Endodermal cell (in vitro differentiated cells): ENCODE measurements at regions not wholly inside any gene's neighbourhood (a gene's known extent, or its start where the extent isn't known, plus 50 kb on each side); places are given as distances from the start of the nearest gene placed in this dataset.

Experiments used
- DNase-seq: peaks from one replicate; pipeline ENCODE4 v3.0.0-alpha.2; 2017
- H3K27ac ChIP-seq: 2 replicates; pipeline ENCODE4 v1.5.1; 2013; ENCODE audit warnings: mild to moderate bottlenecking, low read depth, low read length, moderate library complexity
- H3K27me3 ChIP-seq: 2 replicates; pipeline ENCODE4 v1.6.1; 2013; ENCODE audit warnings: mild to moderate bottlenecking, low read length, moderate library complexity; ENCODE audit not compliant: insufficient read depth, control insufficient read depth, poor library complexity, severe bottlenecking
- H3K36me3 ChIP-seq: 2 replicates; pipeline ENCODE4 v1.7.0; 2013; ENCODE audit warnings: mild to moderate bottlenecking, low read length, moderate library complexity; ENCODE audit not compliant: control insufficient read depth, insufficient read depth
- H3K4me1 ChIP-seq: one replicate; pipeline ENCODE4 v1.7.0; 2013; ENCODE audit warnings: low read length; ENCODE audit not compliant: control insufficient read depth, insufficient read depth
- H3K4me3 ChIP-seq: 2 replicates; pipeline ENCODE4 v1.5.1; 2013; ENCODE audit warnings: mild to moderate bottlenecking, low read length, moderate library complexity
- H3K9ac ChIP-seq: 2 replicates; pipeline ENCODE4 v1.6.1; 2013; ENCODE audit warnings: mild to moderate bottlenecking, low read length, moderate library complexity; ENCODE audit not compliant: poor library complexity, severe bottlenecking; ENCODE audit errors: extremely low read depth
- H3K9me3 ChIP-seq: 2 replicates; pipeline ENCODE4 v1.6.1; 2013; ENCODE audit warnings: mild to moderate bottlenecking, low read length, moderate library complexity; ENCODE audit not compliant: control insufficient read depth
- H3K27ac Mint-ChIP-seq: 2 replicates; pipeline ENCODE4 v1.8.0; 2020; ENCODE audit warnings: mixed read lengths
- H3K27me3 Mint-ChIP-seq: 2 replicates; pipeline ENCODE4 v1.8.0; 2021; ENCODE audit warnings: mild to moderate bottlenecking, mixed read lengths; ENCODE audit not compliant: insufficient read depth
- H3K36me3 Mint-ChIP-seq: 2 replicates; pipeline ENCODE4 v1.8.0; 2020; ENCODE audit warnings: low read depth, mixed read lengths
- H3K4me1 Mint-ChIP-seq: 2 replicates; pipeline ENCODE4 v1.8.0; 2020; ENCODE audit warnings: mixed read lengths
- H3K4me3 Mint-ChIP-seq: 2 replicates; pipeline ENCODE4 v1.8.0; 2020; ENCODE audit warnings: mild to moderate bottlenecking, moderate library complexity, mixed read lengths
- H3K9me3 Mint-ChIP-seq: 2 replicates; pipeline ENCODE4 v1.8.0; 2020; ENCODE audit warnings: mild to moderate bottlenecking, mixed read lengths
- WGBS, 2 experiments: methylation state at CpG; one replicate each; pipeline versions ENCODE4 v1.1.5 to v1.1.7; 2013; ENCODE audit warnings: missing lambda C conversion rate in 2 of 2, mixed read lengths in 1 of 2; ENCODE audit not compliant: insufficient coverage in 1 of 2, insufficient read length in 1 of 2; 5-methylcytosine and 5-hydroxymethylcytosine counted together
- TF ChIP-seq, protein P1 (sequence below): fragments of 200-600 bp; sonication (generic); conservative IDR thresholded peaks from 2 replicates; pipeline ENCODE4 v1.5.0; 2021; ENCODE audit warnings: antibody characterized with exemption, mild to moderate bottlenecking

DNA sequence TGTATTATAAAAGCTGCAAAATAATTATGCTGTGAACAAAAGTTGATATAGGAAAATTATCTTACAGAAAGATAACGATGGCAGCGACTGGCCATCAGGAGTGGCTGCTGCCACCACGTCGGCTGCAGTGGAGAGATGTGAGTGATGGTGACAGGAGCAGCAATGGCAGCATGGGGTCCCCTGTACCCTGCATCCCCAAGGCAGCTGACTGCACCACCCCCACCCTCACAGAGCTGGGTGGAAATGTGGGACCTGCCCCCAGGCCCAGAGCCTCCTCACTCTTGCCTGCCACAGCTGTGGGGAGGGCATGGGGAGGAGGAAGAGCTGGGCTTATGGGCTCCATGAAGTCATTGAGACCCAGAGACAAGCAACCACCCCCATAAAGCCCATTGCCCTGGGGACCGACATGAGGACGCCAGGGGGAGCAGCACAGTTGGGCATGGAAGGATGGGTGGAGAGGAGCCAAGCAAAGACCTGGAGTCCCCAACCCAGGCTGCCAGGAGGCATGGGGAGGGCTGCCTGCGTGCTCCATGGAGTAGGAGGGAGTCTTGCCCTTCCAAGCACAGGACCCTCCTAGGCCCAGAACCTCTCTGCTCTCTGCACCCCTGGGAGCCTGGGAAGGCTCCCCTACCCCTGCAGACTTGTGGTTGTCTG is 1090.5 kb downstream of the PCDH18 start:
- H3K4me1 Mint-ChIP-seq: peaks cover 5% of the 10 kb centered on the region
- H3K27ac ChIP-seq: no peak overlapping the region
- H3K9ac ChIP-seq: no peak overlapping the region
- no peaks in the 10 kb centered on the region for H3K27me3 Mint-ChIP-seq
- peaks cover 1% of the 10 kb centered on the region for H3K4me1 ChIP-seq
- H3K36me3 Mint-ChIP-seq: no peaks in the 10 kb centered on the region
- no peaks in the 10 kb centered on the region for H3K9me3 Mint-ChIP-seq
- no peaks in the 10 kb centered on the region for H3K36me3 ChIP-seq
- no peaks in the 10 kb centered on the region for H3K9me3 ChIP-seq
- no peak overlapping the region for H3K4me3 ChIP-seq
- TF ChIP-seq, protein P1, sequence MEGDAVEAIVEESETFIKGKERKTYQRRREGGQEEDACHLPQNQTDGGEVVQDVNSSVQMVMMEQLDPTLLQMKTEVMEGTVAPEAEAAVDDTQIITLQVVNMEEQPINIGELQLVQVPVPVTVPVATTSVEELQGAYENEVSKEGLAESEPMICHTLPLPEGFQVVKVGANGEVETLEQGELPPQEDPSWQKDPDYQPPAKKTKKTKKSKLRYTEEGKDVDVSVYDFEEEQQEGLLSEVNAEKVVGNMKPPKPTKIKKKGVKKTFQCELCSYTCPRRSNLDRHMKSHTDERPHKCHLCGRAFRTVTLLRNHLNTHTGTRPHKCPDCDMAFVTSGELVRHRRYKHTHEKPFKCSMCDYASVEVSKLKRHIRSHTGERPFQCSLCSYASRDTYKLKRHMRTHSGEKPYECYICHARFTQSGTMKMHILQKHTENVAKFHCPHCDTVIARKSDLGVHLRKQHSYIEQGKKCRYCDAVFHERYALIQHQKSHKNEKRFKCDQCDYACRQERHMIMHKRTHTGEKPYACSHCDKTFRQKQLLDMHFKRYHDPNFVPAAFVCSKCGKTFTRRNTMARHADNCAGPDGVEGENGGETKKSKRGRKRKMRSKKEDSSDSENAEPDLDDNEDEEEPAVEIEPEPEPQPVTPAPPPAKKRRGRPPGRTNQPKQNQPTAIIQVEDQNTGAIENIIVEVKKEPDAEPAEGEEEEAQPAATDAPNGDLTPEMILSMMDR: no peak
- 85 to 91% methylated on average over 4 to 7 of the region's 7 CpGs for WGBS, 2 experiments
- no peak for DNase-seq
- H3K4me3 Mint-ChIP-seq: no peak overlapping the region
- H3K27ac Mint-ChIP-seq: no peak overlapping the region
- H3K27me3 ChIP-seq: no peaks in the 10 kb centered on the region

DNA sequence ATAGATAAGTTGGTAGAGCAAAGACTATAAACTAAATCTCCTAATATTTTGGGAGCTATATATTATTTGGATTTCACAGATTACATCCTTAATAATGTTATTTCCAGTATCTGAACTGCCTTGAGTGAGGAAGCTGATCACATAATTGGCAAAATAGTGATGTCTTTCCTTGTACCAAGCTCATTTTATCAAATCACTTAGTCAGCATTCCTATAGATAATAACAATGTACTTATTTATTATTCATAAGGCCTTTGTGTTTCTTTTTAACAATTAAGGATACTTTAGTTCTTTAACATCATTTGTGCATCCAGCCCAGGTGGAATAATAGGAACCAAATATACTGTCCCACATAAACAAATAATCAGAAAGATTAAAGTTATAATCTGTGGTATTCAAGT is 1093.6 kb downstream of the PCDH18 start:
- TF ChIP-seq, protein P1: no peak
- Mint-ChIP-seq H3K4me1 (peaks cover 8% of the 10 kb centered on the region), H3K36me3 (no peaks in the 10 kb centered on the region), H3K27me3 (no peaks in the 10 kb centered on the region), H3K9me3 (no peaks in the 10 kb centered on the region), H3K4me3 (no peak overlapping the region), H3K27ac (no peak overlapping the region)
- no peaks in the 10 kb centered on the region for H3K27me3 ChIP-seq
- no peaks in the 10 kb centered on the region for H3K9me3 ChIP-seq
- H3K4me1 ChIP-seq: peaks cover 4% of the 10 kb centered on the region
- H3K9ac ChIP-seq: no peak overlapping the region
- no peaks in the 10 kb centered on the region for H3K36me3 ChIP-seq
- H3K27ac ChIP-seq: no peak overlapping the region
- H3K4me3 ChIP-seq: no peak overlapping the region
- DNase-seq: no peak

DNA sequence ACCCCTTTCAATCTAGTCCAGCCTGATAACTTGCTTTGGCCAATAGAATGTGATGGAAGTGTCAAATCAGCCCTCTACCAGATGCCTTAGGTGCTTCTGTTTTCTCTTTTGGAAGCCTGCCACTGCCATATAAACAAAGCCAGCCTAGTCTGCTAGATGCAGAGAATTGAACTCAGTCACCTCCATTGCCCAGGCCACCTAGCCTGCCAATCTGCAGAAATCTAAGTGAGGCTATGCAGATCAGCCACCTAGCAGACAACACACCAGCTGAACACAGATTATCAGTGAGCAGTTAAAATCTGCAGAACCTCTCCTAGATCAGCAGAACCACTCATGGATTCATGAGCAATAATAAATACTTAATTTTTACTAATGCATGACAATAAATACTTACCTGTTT is 1108.2 kb downstream of the PCDH18 start:
- H3K27ac Mint-ChIP-seq: no peak overlapping the region
- DNase-seq: no peak
- no peak overlapping the region for H3K9ac ChIP-seq

More for the DNA sequence above, 1108.2 kb downstream of the PCDH18 start:
- H3K4me3 Mint-ChIP-seq: no peak overlapping the region
- no peaks in the 10 kb centered on the region for H3K27me3 ChIP-seq
- H3K4me3 ChIP-seq: no peak overlapping the region
- no peaks in the 10 kb centered on the region for H3K4me1 ChIP-seq
- H3K27ac ChIP-seq: no peak overlapping the region
- TF ChIP-seq, protein P1: no peak
- H3K9me3 Mint-ChIP-seq: no peaks in the 10 kb centered on the region
- no peaks in the 10 kb centered on the region for H3K36me3 ChIP-seq
- H3K9me3 ChIP-seq: no peaks in the 10 kb centered on the region
- no peaks in the 10 kb centered on the region for H3K4me1 Mint-ChIP-seq
- H3K36me3 Mint-ChIP-seq: no peaks in the 10 kb centered on the region
- H3K27me3 Mint-ChIP-seq: peaks cover under 1% of the 10 kb centered on the region
